H9 (cell line): ENCODE measurements at regions not wholly inside any gene's neighbourhood (a gene's known extent, or its start where the extent isn't known, plus 50 kb on each side); places are given as distances from the start of the nearest gene placed in this dataset.

ENCODE experiments used
- DNase-seq: peaks from one replicate; pipeline ENCODE4 v3.0.0-alpha.2; 2017
- H2AFZ ChIP-seq: one replicate; pipeline ENCODE4 v1.6.1; 2013; ENCODE audit warnings: mild to moderate bottlenecking, low read length, control low read depth, moderate library complexity
- H2AK5ac ChIP-seq: 2 replicates; pipeline ENCODE4 v1.6.1; 2013; ENCODE audit warnings: low read length, control low read depth, mixed read lengths; ENCODE audit not compliant: insufficient read length
- H2BK120ac ChIP-seq: one replicate; pipeline ENCODE4 v1.6.1; 2013; ENCODE audit warnings: low read depth, mild to moderate bottlenecking, low read length, control low read depth, inconsistent platforms; ENCODE audit not compliant: poor library complexity, severe bottlenecking
- H2BK12ac ChIP-seq: 2 replicates; pipeline ENCODE4 v1.6.1; 2013; ENCODE audit warnings: low read length, control low read depth, mixed read lengths, low read depth; ENCODE audit not compliant: insufficient read length
- H2BK15ac ChIP-seq: 2 replicates; pipeline ENCODE4 v1.6.1; 2013; ENCODE audit warnings: low read depth, low read length, control low read depth
- H2BK20ac ChIP-seq: one replicate; pipeline ENCODE4 v1.6.1; 2013; ENCODE audit warnings: low read depth, mild to moderate bottlenecking, low read length, control low read depth, inconsistent platforms; ENCODE audit not compliant: poor library complexity, severe bottlenecking
- H2BK5ac ChIP-seq: 2 replicates; pipeline ENCODE4 v1.6.1; 2013; ENCODE audit warnings: low read length, control low read depth, mixed read lengths; ENCODE audit not compliant: insufficient read length
- H3K14ac ChIP-seq: 2 replicates; pipeline ENCODE4 v1.6.1; 2013; ENCODE audit warnings: low read length, control low read depth; ENCODE audit not compliant: insufficient read depth
- H3K18ac ChIP-seq: 2 replicates; pipeline ENCODE4 v1.6.1; 2013; ENCODE audit warnings: low read depth, mild to moderate bottlenecking, mixed read lengths, low read length, control low read depth; ENCODE audit not compliant: insufficient read length
- H3K23ac ChIP-seq: 2 replicates; pipeline ENCODE4 v1.6.1; 2013; ENCODE audit warnings: low read length, control low read depth, mixed read lengths, low read depth; ENCODE audit not compliant: insufficient read length
- H3K23me2 ChIP-seq: 2 replicates; pipeline ENCODE4 v1.6.1; 2013; ENCODE audit warnings: low read depth, mild to moderate bottlenecking, mixed read lengths, low read length, control low read depth; ENCODE audit not compliant: insufficient read length, poor library complexity, severe bottlenecking
- H3K27ac ChIP-seq: 2 replicates; pipeline ENCODE4 v1.5.1; 2013; ENCODE audit warnings: low read length, control low read depth, mixed read lengths, low read depth; ENCODE audit not compliant: insufficient read length
- H3K27me3 ChIP-seq: 2 replicates; pipeline ENCODE4 v1.6.1; 2013; ENCODE audit warnings: low read length, control low read depth, inconsistent platforms; ENCODE audit not compliant: insufficient read depth
- H3K4ac ChIP-seq: 2 replicates; pipeline ENCODE4 v1.6.1; 2013; ENCODE audit warnings: low read depth, mild to moderate bottlenecking, control low read depth, inconsistent platforms, low read length, moderate library complexity
- H3K4me1 ChIP-seq: 2 replicates; pipeline ENCODE4 v1.6.1; 2013; ENCODE audit warnings: low read length, control low read depth, inconsistent platforms; ENCODE audit not compliant: insufficient read depth
- H3K4me2 ChIP-seq: 2 replicates; pipeline ENCODE4 v1.6.1; 2013; ENCODE audit warnings: low read length, control low read depth, mixed read lengths; ENCODE audit not compliant: insufficient read length, insufficient read depth
- H3K56ac ChIP-seq: 2 replicates; pipeline ENCODE4 v1.6.1; 2013; ENCODE audit warnings: low read depth, mild to moderate bottlenecking, mixed read lengths, low read length, control low read depth; ENCODE audit not compliant: insufficient read length
- H3K79me1 ChIP-seq: 2 replicates; pipeline ENCODE4 v1.6.1; 2013; ENCODE audit warnings: low read depth, mild to moderate bottlenecking, moderate library complexity, low read length, control low read depth, inconsistent platforms; ENCODE audit not compliant: insufficient read depth, poor library complexity, severe bottlenecking
- H3K79me2 ChIP-seq: 2 replicates; pipeline ENCODE4 v1.6.1; 2013; ENCODE audit warnings: low read length, control low read depth, inconsistent platforms; ENCODE audit not compliant: insufficient read depth
- H3K9ac ChIP-seq: 2 replicates; pipeline ENCODE4 v1.6.1; 2013; ENCODE audit warnings: low read length, control low read depth, mixed read lengths; ENCODE audit not compliant: insufficient read length; ENCODE audit errors: extremely low read depth
- H3K9me3 ChIP-seq: one replicate; pipeline ENCODE4 v1.6.1; 2013; ENCODE audit warnings: low read depth, low read length, inconsistent platforms; ENCODE audit not compliant: control insufficient read depth
- H3T11ph ChIP-seq: one replicate; pipeline ENCODE4 v1.6.1; 2013; ENCODE audit warnings: mild to moderate bottlenecking, low read length, control low read depth, inconsistent platforms
- H4K20me1 ChIP-seq: one replicate; pipeline ENCODE4 v1.6.1; 2013; ENCODE audit not compliant: control insufficient read depth, insufficient read length, insufficient read depth
- H4K5ac ChIP-seq: 2 replicates; pipeline ENCODE4 v1.6.1; 2013; ENCODE audit warnings: low read depth, mild to moderate bottlenecking, mixed read lengths, low read length, control low read depth; ENCODE audit not compliant: insufficient read length
- H4K8ac ChIP-seq: replicated peaks from 2 replicates; pipeline ENCODE4 v1.6.1; 2013; ENCODE audit warnings: low read length, control low read depth, mixed read lengths, low read depth; ENCODE audit not compliant: insufficient read length
- H4K91ac ChIP-seq: 2 replicates; pipeline ENCODE4 v1.6.1; 2013; ENCODE audit warnings: low read depth, mild to moderate bottlenecking, moderate library complexity, mixed read lengths, low read length, control low read depth; ENCODE audit not compliant: insufficient read length
- H3K27ac Mint-ChIP-seq, 3 experiments: 2 replicates in 2 of 3; 3 replicates in 1 of 3; pipeline ENCODE4 v1.8.0; 2020 to 2021; ENCODE audit warnings: mixed read lengths in 3 of 3, mild to moderate bottlenecking in 1 of 3, moderate library complexity in 1 of 3
- H3K27me3 Mint-ChIP-seq: 2 replicates; pipeline ENCODE4 v1.8.0; 2021; ENCODE audit warnings: low read depth, mild to moderate bottlenecking, moderate library complexity, mixed read lengths
- H3K36me3 Mint-ChIP-seq, 3 experiments: 2 replicates in 2 of 3; 3 replicates in 1 of 3; pipeline ENCODE4 v1.8.0; 2020 to 2021; ENCODE audit warnings: low read depth in 3 of 3, mixed read lengths in 3 of 3; ENCODE audit not compliant: insufficient read depth in 1 of 3
- H3K4me1 Mint-ChIP-seq, 2 experiments: 2 replicates each; pipeline ENCODE4 v1.8.0; 2020; ENCODE audit warnings: mixed read lengths in 2 of 2
- H3K4me3 Mint-ChIP-seq, 2 experiments: 2 replicates in 1 of 2; 3 replicates in 1 of 2; pipeline ENCODE4 v1.8.0; 2020 to 2021; ENCODE audit warnings: mild to moderate bottlenecking in 2 of 2, mixed read lengths in 2 of 2, moderate library complexity in 1 of 2
- H3K9me3 Mint-ChIP-seq, 2 experiments: 2 replicates in 1 of 2; 3 replicates in 1 of 2; pipeline ENCODE4 v1.8.0; 2020; ENCODE audit warnings: mild to moderate bottlenecking in 2 of 2, mixed read lengths in 2 of 2, moderate library complexity in 1 of 2
- WGBS: extraction: QIAGEN DNeasy Blood & Tissue Kit; methylation state at CpG from one replicate; pipeline ENCODE4 v1.1.7; 2013; ENCODE audit warnings: missing lambda C conversion rate, low lambda C conversion rate, mixed read lengths; ENCODE audit not compliant: insufficient read length; ENCODE audit errors: extremely low coverage; 5-methylcytosine and 5-hydroxymethylcytosine counted together
- TF ChIP-seq, protein P1 (sequence below): fragments of 200-600 bp; sonication (generic); conservative IDR thresholded peaks from 3 replicates; pipeline ENCODE4 v1.8.0; 2021; ENCODE audit warnings: antibody characterized with exemption, mild to moderate bottlenecking

DNA sequence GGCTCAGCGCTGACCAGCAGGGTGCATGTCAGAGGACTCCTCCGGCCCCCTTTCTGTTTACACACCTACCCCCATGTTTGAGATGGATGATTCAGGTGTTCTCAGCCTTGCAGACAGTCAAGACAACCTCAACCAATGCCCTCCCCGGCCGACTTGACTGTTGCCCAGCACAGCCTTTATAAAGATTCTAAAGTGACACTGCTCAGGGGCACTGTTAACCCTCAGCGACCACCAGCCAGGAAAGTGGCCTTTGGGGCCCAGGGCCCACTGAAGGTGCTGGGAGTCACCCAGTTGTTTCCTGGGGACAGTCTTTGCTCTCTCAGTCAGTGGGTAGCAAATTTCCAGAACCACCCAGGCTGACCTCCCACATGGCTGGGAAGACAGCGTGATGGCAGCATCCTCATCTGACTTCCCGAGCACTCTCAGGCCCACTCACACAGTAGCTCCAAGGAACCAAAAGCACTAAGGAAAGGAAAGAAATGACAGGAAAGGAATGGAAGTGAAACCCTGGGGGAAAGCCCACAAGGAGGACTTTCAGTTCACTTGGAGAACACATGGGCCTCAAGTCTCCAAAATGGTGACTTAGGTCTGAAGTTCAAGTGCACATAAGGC, 128.4 kb downstream of the ASB7 start:
- no peak for DNase-seq
- no peak overlapping the region for H3K4me3 Mint-ChIP-seq
- Histone ChIP-seq H2AK5ac (no peak overlapping the region), H3K4ac (no peak overlapping the region), H4K91ac (no peak overlapping the region), H3K9ac (no peak overlapping the region), H3K79me1 (no peaks in the 10 kb centered on the region), H3K23me2 (no peaks in the 10 kb centered on the region), H2BK12ac (no peak overlapping the region), H3K9me3 (no peaks in the 10 kb centered on the region), H4K20me1 (no peaks in the 10 kb centered on the region), H4K5ac (no peak overlapping the region), H4K8ac (no peak overlapping the region), H3K27me3 (no peaks in the 10 kb centered on the region), H2AFZ (no peak overlapping the region), H3K14ac (no peak overlapping the region), H2BK5ac (no peak overlapping the region), H3K4me1 (peaks cover 4% of the 10 kb centered on the region; the same call in 1 of the 2 replicates), H3K27ac (no peak overlapping the region), H3K4me2 (no peak overlapping the region), H3T11ph (no peak overlapping the region), H3K23ac (no peak overlapping the region), H2BK20ac (no peak overlapping the region), H3K56ac (no peak overlapping the region), H3K18ac (no peak overlapping the region), H2BK120ac (no peak overlapping the region), H2BK15ac (no peak overlapping the region), H3K79me2 (no peaks in the 10 kb centered on the region)
- no peaks in the 10 kb centered on the region; a peak in 1 of 7 replicates for H3K36me3 Mint-ChIP-seq
- 0 out of 2 replicates have a peak, but pooled peaks cover 1% of the 10 kb centered on the region for H3K27me3 Mint-ChIP-seq
- TF ChIP-seq, protein P1, sequence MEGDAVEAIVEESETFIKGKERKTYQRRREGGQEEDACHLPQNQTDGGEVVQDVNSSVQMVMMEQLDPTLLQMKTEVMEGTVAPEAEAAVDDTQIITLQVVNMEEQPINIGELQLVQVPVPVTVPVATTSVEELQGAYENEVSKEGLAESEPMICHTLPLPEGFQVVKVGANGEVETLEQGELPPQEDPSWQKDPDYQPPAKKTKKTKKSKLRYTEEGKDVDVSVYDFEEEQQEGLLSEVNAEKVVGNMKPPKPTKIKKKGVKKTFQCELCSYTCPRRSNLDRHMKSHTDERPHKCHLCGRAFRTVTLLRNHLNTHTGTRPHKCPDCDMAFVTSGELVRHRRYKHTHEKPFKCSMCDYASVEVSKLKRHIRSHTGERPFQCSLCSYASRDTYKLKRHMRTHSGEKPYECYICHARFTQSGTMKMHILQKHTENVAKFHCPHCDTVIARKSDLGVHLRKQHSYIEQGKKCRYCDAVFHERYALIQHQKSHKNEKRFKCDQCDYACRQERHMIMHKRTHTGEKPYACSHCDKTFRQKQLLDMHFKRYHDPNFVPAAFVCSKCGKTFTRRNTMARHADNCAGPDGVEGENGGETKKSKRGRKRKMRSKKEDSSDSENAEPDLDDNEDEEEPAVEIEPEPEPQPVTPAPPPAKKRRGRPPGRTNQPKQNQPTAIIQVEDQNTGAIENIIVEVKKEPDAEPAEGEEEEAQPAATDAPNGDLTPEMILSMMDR = no peak
- H3K9me3 Mint-ChIP-seq = no peaks in the 10 kb centered on the region
- no peak overlapping the region for H3K27ac Mint-ChIP-seq
- H3K4me1 Mint-ChIP-seq = peaks cover 7 to 20% of the 10 kb centered on the region in 2 experiments
- no CpG with 5 or more reads among the region's 7 CpGs for WGBS
